ENCODE measurements at regions not wholly inside any gene's neighbourhood (a gene's known extent, or its start where the extent isn't known, plus 50 kb on each side); places are given as distances from the start of the nearest gene placed in this dataset.

DNA sequence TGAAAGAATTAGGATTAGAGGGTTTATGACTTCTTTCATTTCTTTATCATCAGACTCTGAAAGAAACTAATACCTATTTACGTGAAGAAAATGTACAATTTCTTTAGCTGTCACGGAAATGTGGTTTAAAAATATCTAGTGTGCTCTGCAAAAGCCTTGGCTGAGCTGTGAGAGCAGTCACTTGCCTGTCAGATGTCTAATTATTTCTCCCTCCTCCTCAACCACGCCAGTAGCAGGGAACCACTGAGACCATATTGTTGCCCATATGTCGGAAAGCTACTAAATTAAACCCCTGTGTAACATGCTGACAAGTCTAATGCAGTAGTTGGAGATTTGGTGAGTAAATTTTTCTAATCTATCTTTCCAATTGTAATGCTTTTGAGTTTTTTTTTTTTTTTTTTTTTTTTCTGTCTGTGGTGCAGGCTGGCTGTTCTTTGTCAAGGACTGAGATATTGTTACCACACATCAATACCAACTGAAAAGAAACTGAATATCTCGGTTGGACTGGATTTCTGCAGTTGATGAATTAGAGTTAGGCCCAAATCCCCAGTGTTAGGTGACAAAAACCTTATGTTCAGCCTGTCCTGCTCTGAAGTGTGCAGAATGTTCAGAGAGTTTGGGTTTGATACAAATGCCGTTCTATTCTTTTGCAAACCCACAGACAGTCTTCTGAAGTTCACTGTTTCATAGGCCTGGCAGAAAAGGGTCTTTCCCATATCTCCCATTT, 302.9 kb upstream of the SYNCRIP start:
- TF ChIP-seq GATA2 (IDR thresholded peaks at IDR 0.05; ENCODE audit: low read depth, low read length) (no peak), GATA3 (IDR thresholded peaks at IDR 0.05; ENCODE audit: low read depth, low read length) (no peak)

DNA sequence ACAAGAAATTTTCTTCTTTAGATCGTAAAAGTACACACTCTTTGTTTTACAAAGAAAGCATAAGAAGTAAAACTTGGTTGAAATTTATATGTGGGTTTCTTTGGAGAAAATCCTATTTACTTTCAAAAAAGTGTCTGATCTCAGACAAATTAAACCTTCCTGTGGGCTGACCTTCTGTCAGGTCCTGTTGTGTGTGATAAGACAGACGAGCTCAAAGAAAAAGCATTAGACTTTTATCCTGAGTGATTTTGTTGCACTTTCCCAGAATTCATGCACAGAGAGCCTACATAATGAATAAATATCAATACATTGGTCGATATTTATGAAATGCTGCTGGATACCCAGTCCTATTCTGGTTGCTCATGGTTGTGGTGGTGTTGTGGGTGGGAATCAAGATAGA, 302.1 kb upstream of the SYNCRIP start:
- TF ChIP-seq GATA2 (IDR thresholded peaks at IDR 0.05; ENCODE audit: low read depth, low read length) (no peak), GATA3 (IDR thresholded peaks at IDR 0.05; ENCODE audit: low read depth, low read length) (no peak)

DNA sequence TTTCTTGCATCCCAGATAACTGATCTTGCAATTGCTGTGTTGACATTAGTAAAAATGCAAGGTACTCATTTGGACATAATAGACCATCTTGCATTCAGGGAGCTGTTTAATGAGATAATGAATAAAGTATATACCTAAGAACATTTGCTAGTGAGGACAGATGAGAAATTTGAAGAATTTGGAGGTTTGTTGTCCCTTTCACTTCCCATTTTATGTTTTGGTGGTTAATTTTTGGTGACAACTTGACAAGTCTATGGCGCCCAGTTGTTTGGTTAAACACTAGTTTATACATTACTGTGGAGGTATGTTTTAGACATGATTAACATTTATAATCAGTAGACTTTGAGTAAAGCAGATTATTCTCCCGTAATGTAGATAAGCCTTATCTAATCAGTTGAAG, 300.2 kb upstream of the SYNCRIP start:
- TF ChIP-seq GATA2 (IDR thresholded peaks at IDR 0.05; ENCODE audit: low read depth, low read length) (no peak), GATA3 (IDR thresholded peaks at IDR 0.05; ENCODE audit: low read depth, low read length) (no peak)

GRCh38 chr6:85936916-85937315, 294.2 kb upstream of the SYNCRIP start:
- TF ChIP-seq GATA2 (IDR thresholded peaks at IDR 0.05; ENCODE audit: low read depth, low read length) (no peak), GATA3 (IDR thresholded peaks at IDR 0.05; ENCODE audit: low read depth, low read length) (no peak)

DNA sequence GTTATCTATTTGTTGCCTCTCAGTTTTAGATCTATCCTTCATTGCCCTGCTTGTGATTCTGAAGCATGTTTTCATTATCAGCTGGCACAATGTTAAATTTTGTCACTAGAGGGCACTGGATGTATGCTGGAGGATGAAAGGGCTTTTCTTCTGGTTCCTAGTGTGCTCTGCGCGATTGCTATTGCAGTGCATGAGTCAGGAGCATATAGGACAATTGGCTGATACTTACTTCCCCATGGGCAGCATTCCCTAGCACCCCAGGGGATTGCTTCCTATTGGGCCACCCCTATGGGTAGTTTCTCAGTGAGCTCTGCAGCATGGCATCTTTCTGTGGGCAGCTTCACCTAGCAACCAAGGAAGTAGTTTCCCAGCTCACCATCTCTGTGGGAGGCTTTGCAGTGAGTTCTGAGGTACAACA, 280.3 kb upstream of the SYNCRIP start:
- TF ChIP-seq GATA3 (IDR thresholded peaks at IDR 0.05; ENCODE audit: low read depth, low read length) (no peak), GATA2 (IDR thresholded peaks at IDR 0.05; ENCODE audit: low read depth, low read length) (peak; percentile 38)

GRCh38 chr6:85920782-85921181, 278.1 kb upstream of the SYNCRIP start:
- TF ChIP-seq GATA3 (IDR thresholded peaks at IDR 0.05; ENCODE audit: low read depth, low read length): no peak
- TF ChIP-seq GATA2 (IDR thresholded peaks at IDR 0.05; ENCODE audit: low read depth, low read length): no peak

GRCh38 chr6:85917522-85917921, 274.8 kb upstream of the SYNCRIP start:
- no peak for TF ChIP-seq GATA2 (IDR thresholded peaks at IDR 0.05; ENCODE audit: low read depth, low read length)

- TF ChIP-seq GATA2 (IDR thresholded peaks at IDR 0.05; ENCODE audit: low read depth, low read length) (no peak), GATA3 (IDR thresholded peaks at IDR 0.05; ENCODE audit: low read depth, low read length) (no peak)
Measured at GRCh38 chr6:85913001-85913400, 270.3 kb upstream of the SYNCRIP start.

DNA sequence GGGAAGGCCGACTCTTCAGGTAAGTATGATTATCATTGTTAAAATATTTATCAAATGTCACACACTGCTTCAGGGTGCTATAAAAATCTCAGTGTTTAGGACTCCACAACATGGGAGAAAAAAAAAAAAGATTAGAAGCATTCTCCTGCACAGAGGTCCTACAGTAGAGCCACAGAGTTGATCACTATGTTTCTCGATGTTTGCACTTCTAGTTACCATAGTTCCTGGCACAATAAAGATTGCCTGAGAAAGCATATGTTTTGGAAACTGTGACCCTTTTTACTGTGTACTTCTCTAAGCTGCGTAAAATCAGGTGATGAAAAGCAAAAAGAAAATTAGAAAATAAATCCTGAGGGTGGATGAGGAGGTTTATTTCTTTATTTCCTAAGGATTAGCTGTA, 269.9 kb upstream of the SYNCRIP start:
- TF ChIP-seq GATA2 (IDR thresholded peaks at IDR 0.05; ENCODE audit: low read depth, low read length): no peak
- no peak for TF ChIP-seq GATA3 (IDR thresholded peaks at IDR 0.05; ENCODE audit: low read depth, low read length)

GRCh38 chr6:85911067-85911466, 268.4 kb upstream of the SYNCRIP start:
- TF ChIP-seq GATA3 (IDR thresholded peaks at IDR 0.05; ENCODE audit: low read depth, low read length) (no peak), GATA2 (IDR thresholded peaks at IDR 0.05; ENCODE audit: low read depth, low read length) (no peak)

GRCh38 chr6:85892346-85892745, 249.7 kb upstream of the SYNCRIP start:
- TF ChIP-seq GATA3 (IDR thresholded peaks at IDR 0.05; ENCODE audit: low read depth, low read length): no peak
- no peak for TF ChIP-seq GATA2 (IDR thresholded peaks at IDR 0.05; ENCODE audit: low read depth, low read length)

DNA sequence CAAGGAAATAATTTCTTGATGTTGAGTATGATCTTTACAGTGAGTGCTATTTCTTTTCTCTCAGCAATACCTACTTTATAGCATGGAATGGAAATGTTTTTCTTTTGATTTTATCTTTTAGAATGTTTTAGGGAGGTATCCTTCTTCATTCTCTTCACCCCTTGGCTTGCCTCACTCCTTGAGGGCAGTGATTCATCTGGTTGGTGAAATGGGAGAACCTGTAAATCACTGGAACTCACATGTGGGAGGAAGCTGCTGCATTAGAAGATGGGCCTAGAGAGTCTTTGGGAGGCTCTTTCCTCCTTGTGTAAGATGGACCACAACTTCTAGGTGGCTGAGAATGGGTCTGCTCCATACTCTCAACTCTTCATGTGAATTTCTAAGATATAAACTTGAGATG, 244.8 kb upstream of the SYNCRIP start:
- TF ChIP-seq GATA3 (IDR thresholded peaks at IDR 0.05; ENCODE audit: low read depth, low read length): no peak
- no peak for TF ChIP-seq GATA2 (IDR thresholded peaks at IDR 0.05; ENCODE audit: low read depth, low read length)

DNA sequence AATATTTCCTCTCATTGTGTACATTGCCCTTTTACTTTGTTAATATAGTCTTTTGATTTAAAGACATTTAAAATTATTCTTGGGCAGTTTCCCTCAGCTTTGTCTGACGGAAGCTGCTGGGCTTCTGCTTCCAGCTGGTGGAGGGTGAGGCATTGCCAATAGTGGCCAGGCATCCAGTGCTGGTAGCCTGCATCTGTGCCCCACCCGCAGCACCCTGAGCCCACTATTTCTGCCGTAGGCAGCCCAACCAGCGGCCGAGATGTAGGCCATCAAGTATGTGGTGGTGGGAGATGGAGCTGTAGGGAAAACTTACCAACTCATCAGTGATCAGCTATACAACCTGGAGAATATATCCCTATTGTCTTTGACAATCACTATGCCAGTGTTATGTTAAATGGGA, 226.0 kb upstream of the SYNCRIP start:
- TF ChIP-seq GATA2 (IDR thresholded peaks at IDR 0.05; ENCODE audit: low read depth, low read length) (no peak), GATA3 (IDR thresholded peaks at IDR 0.05; ENCODE audit: low read depth, low read length) (no peak)

DNA sequence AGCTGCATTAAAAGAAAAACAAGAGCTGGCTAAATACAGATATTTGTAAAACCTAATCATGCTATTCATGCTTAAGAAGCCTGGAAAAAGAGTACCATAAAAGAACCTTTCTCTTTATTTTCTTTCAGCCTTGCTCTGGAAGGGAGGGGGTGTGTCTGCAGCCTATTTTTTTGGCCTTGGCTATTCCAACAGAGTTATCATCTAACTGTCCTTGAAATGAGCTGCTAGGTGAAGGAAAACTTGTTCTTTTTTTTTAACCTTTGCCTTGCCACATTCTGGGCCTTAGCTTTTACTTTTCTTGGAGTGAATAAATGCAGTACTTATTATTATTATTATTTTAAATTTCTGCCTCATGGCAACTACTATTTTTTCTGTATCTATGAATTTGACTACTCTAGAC, 224.9 kb upstream of the SYNCRIP start:
- no peak for TF ChIP-seq GATA2 (IDR thresholded peaks at IDR 0.05; ENCODE audit: low read depth, low read length)
- no peak for TF ChIP-seq GATA3 (IDR thresholded peaks at IDR 0.05; ENCODE audit: low read depth, low read length)

DNA sequence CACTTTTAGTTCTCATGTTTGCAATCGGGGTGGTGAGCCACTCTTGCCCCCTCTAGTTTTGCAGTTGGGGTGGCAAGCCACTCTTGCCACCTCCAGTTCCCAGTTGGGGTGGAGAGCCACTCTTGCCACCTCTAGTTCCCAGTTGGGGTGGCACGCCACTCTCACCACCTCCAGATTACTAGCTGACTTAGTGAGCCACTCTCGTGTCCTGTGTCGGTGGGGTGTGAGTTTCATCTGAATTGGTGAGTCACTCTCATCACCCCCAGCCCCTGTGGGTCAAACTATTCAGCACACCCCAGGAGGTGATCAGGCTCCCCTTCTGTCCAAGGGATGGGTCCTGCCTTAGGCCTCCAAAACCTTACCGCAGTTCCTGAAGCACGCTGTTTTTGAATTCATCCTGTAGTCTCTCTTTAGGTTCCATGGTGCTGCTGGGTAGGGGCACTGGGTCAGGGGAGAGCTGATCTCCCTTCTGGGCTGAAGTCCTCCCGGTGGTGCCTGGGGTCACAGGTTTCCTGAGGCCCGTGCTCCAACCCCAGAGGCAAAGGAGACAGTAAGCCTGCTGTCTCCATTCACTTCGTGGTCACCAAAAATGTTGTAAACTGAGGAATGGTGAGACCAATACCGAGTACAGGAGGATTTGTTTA, 224.2 kb upstream of the SYNCRIP start:
- TF ChIP-seq GATA3 (IDR thresholded peaks at IDR 0.05; ENCODE audit: low read depth, low read length) (no peak), GATA2 (IDR thresholded peaks at IDR 0.05; ENCODE audit: low read depth, low read length) (no peak)

Measured in SH-SY5Y (cell line).